ENCODE measurements at regions not wholly inside any gene's neighbourhood (a gene's known extent, or its start where the extent isn't known, plus 50 kb on each side); places are given as distances from the start of the nearest gene placed in this dataset.

GRCh38 chr7:117951285-117951684 is 78.0 kb upstream of the CTTNBP2 start:
- no peak for TF ChIP-seq CTCF (IDR thresholded peaks at IDR 0.05)
- no peak for TF ChIP-seq POLR2A (IDR thresholded peaks at IDR 0.05)
